ENCODE measurements at regions not wholly inside any gene's neighbourhood (a gene's known extent, or its start where the extent isn't known, plus 50 kb on each side); places are given as distances from the start of the nearest gene placed in this dataset.

DNA sequence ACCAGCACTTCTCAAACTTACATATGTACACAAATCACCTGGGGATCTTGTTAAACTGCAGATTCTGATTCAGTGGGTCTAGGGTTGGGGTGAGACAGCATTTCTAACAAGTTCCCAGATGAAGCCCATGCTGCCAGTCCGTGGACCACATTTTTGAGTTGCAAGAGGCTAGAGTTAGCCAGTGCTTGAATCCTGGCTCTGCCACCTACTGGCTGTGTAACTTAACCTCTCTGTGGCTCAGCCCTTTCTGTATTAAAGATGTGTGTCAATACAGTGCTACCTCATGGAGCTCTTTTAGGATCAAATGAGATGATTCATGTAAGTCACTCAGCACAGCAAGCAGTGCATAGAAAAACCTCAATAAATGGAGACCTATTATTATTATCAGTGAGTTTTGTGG lies 90.2 kb upstream of the ISX start:
- BruUV-seq (replicated peaks) = no TSS peak
- no peak overlapping the region for H3K4me2 ChIP-seq (ENCODE audit: low read depth, low read length)
- H3K36me3 ChIP-seq (replicated peaks in 1 of 2; ENCODE audit: control insufficient read depth in 1 of 2, insufficient read depth in 2 of 2, low read length in 2 of 2) = no peaks in the 10 kb centered on the region
- ATAC-seq = peak; percentile 72
- intact Hi-C loops (cut with micrococcal nuclease; ENCODE audit: unreplicated experiment) (no loop called here), in situ Hi-C loops (cut with HindIII; ENCODE audit: extremely low pct_ligation_motif_present, low pct_unique_long_range_greater_than_20kb) (loop anchor here (25.0 kb wide), 1 partner anchor 563 kb away; no protein-coding TSS in a partner anchor)
- DNase-seq (ENCODE audit: low spot score) = no peak
- ChIA-PET POLR2A (no interaction called here), CTCF (ENCODE audit: low intra/inter-chr PET ratio, low total read pairs) (no interaction called here)
- H2AFZ ChIP-seq (ENCODE audit: low read length) = no peak overlapping the region
- no peaks in the 10 kb centered on the region for H4K20me1 ChIP-seq (ENCODE audit: insufficient read depth, low read length)
- no peak overlapping the region for H3K9ac ChIP-seq (ENCODE audit: insufficient read depth, low read depth, low read length)
- H3K27ac ChIP-seq (ENCODE audit: extremely low read length, insufficient read depth, low read length) = no peak overlapping the region
- no CpG with 5 or more reads among the region's 1 CpG for WGBS (ENCODE audit: low lambda C conversion rate)
- H3K79me2 ChIP-seq (ENCODE audit: insufficient read depth, low read length) = no peaks in the 10 kb centered on the region
- no peaks in the 10 kb centered on the region for H3K9me3 ChIP-seq (ENCODE audit: low read length)
- TF ChIP-seq TBX2 (CRISPR knock-in tag; IDR thresholded peaks at IDR 0.05; ENCODE audit: borderline replicate concordance) (no peak), TCF12 (IDR thresholded peaks at IDR 0.05) (no peak), TCF12 (CRISPR knock-in tag; IDR thresholded peaks at IDR 0.05) (no peak), STAG1 (CRISPR knock-in tag; IDR thresholded peaks at IDR 0.05) (peak; percentile 21; the same call in 1 of the 2 replicates), CTCF (CRISPR knock-in tag; IDR thresholded peaks at IDR 0.05) (peak; percentile 23; the same call in 1 of the 2 replicates), ZNF713 (CRISPR knock-in tag; IDR thresholded peaks at IDR 0.05) (no peak)
- no peak for FAIRE-seq
- H3K4me1 ChIP-seq (ENCODE audit: insufficient read depth, low read length) = no peaks in the 10 kb centered on the region
- H3K27me3 ChIP-seq (ENCODE audit: control insufficient read depth in 1 of 2, insufficient read depth in 2 of 2, low read length in 2 of 2) = peaks cover 2 to 16% of the 10 kb centered on the region in 2 experiments; a peak in 3 of 5 replicates
- H3K4me3 ChIP-seq (replicated peaks in 1 of 3; ENCODE audit: insufficient read depth in 1 of 3, low read depth in 2 of 3, low read length in 3 of 3) = no peak overlapping the region

- Histone ChIP-seq H3K9ac (ENCODE audit: insufficient read depth, low read depth, low read length) (no peak overlapping the region), H3K9me3 (ENCODE audit: low read length) (no peaks in the 10 kb centered on the region), H2AFZ (ENCODE audit: low read length) (no peak overlapping the region), H3K4me3 (replicated peaks in 1 of 3; ENCODE audit: insufficient read depth in 1 of 3, low read depth in 2 of 3, low read length in 3 of 3) (no peak overlapping the region), H3K27me3 (ENCODE audit: control insufficient read depth in 1 of 2, insufficient read depth in 2 of 2, low read length in 2 of 2) (peaks cover 2 to 15% of the 10 kb centered on the region in 2 experiments; a peak in 2 of 5 replicates), H3K79me2 (ENCODE audit: insufficient read depth, low read length) (no peaks in the 10 kb centered on the region), H3K27ac (ENCODE audit: extremely low read length, insufficient read depth, low read length) (no peak overlapping the region), H4K20me1 (ENCODE audit: insufficient read depth, low read length) (no peaks in the 10 kb centered on the region), H3K36me3 (replicated peaks in 1 of 2; ENCODE audit: control insufficient read depth in 1 of 2, insufficient read depth in 2 of 2, low read length in 2 of 2) (no peaks in the 10 kb centered on the region), H3K4me2 (ENCODE audit: low read depth, low read length) (no peak overlapping the region), H3K4me1 (ENCODE audit: insufficient read depth, low read length) (no peaks in the 10 kb centered on the region)
- no TSS peak for BruUV-seq (replicated peaks)
- WGBS (ENCODE audit: low lambda C conversion rate) = 0% methylated on average over 4 of the region's 4 CpGs
- DNase-seq (ENCODE audit: low spot score) = no peak
- no peak for ATAC-seq
- POLR2A ChIA-PET = no interaction called here
- in situ Hi-C loops (cut with HindIII; ENCODE audit: extremely low pct_ligation_motif_present, low pct_unique_long_range_greater_than_20kb) = loop anchor here (25.0 kb wide), 1 partner anchor 564 kb away; no protein-coding TSS in a partner anchor
- intact Hi-C loops (cut with micrococcal nuclease; ENCODE audit: unreplicated experiment) = no loop called here
- FAIRE-seq = no peak
- CTCF ChIA-PET (ENCODE audit: low intra/inter-chr PET ratio, low total read pairs) = no interaction called here
- TF ChIP-seq ZNF501 (CRISPR knock-in tag; IDR thresholded peaks at IDR 0.05) (no peak), NCOA1 (CRISPR knock-in tag; IDR thresholded peaks at IDR 0.05) (no peak), ZNF234 (CRISPR knock-in tag; conservative IDR thresholded peaks at IDR 0.05) (no peak), PAXIP1 (CRISPR knock-in tag; conservative IDR thresholded peaks at IDR 0.05) (no peak), JARID2 (CRISPR knock-in tag; IDR thresholded peaks at IDR 0.05; ENCODE audit: insufficient replicate concordance) (no peak), ISX (CRISPR knock-in tag; conservative IDR thresholded peaks at IDR 0.05) (no peak), ZNF570 (CRISPR knock-in tag; IDR thresholded peaks at IDR 0.05; ENCODE audit: borderline replicate concordance) (no peak)
Observed at GRCh38 chr22:34976474-34976873, 89.5 kb upstream of the ISX start.

Data from HepG2 (cell line).